Limb (tissue), 2 donors: ENCODE measurements at regions not wholly inside any gene's neighbourhood (a gene's known extent, or its start where the extent isn't known, plus 50 kb on each side); places are given as distances from the start of the nearest gene placed in this dataset.

ENCODE experiments used
- DNase-seq, 2 donors: peaks; one replicate each; pipeline ENCODE4 v3.0.0-alpha.2; 2016; ENCODE audit errors: extremely low spot score in 2 of 2

DNA sequence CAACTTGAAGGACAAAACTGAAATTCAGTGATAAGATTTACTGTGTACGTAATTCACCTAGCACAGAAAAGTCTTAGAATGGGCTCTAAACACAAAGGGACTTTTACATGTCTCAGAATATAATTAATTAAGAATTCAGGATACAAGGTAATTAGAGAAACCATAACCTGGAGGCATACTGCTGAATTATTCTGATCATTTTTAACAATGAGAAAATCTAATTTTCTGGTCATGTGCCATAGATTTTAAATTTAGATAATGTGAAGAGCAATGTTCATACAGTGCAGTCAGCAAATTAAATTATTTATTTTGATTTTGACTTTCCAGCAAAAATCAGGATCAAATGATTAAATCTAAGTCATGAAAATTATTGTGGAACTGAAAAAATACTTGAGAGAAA lies 67.0 kb upstream of the MTNR1B start:
- DNase-seq = no peak

GRCh38 chr11:92907671-92908070 lies 61.8 kb upstream of the MTNR1B start:
- DNase-seq = no peak

- DNase-seq = no peak
Observed at GRCh38 chr11:92909214-92909613, 60.2 kb upstream of the MTNR1B start.

GRCh38 chr11:92911478-92911877 lies 58.0 kb upstream of the MTNR1B start:
- no peak for DNase-seq

GRCh38 chr11:92915551-92915950 lies 53.9 kb upstream of the MTNR1B start:
- DNase-seq = no peak

DNA sequence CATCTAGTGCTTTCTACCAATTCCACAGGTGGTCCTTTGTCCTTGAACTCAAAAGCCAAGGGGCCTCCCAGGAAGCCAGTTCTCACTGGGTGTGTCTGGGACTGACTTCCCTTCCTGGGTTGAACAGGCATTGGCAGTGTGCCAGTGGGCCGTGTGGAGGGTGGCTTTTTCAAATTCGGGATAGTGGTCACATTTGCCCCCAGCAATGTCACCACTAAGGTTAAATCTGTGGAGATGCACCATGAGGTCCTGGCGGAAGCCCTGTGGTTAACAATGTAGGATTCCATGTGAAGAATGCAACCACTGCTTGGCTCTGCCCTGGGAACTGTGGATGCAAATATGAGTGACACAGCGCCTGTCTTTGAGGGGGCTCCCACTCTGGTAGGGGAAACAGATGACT lies 53.2 kb upstream of the MTNR1B start:
- no peak for DNase-seq

GRCh38 chr11:92917927-92918326 lies 51.5 kb upstream of the MTNR1B start:
- no peak for DNase-seq

DNA sequence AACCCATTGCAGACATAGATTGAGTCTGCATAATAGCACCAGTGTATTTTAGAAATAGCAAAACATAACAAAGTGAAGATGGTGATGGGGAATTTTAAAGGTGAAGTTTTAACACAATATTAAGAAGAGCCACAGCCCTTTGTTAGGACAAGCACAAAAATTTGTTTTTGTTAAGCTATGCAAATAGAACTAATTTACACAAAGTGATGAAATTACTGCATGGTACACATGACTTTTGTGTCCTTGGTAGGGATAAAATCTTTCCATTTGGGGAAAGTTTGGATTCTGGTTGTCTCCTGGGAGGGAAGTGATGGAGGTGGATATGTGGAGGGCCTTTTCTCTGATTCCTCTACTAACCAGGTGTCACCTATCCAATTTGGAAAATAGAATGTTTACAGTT lies 50.4 kb upstream of the MTNR1B start:
- no peak for DNase-seq
